HepG2 (cell line): ENCODE measurements at regions not wholly inside any gene's neighbourhood (a gene's known extent, or its start where the extent isn't known, plus 50 kb on each side); places are given as distances from the start of the nearest gene placed in this dataset.

Source experiments
- HNRNPUL1 ChIP-seq: fragments of 200-400 bp; formaldehyde crosslinking; IDR thresholded peaks from 2 replicates; pipeline ENCODE4 v1.6.1; 2017; ENCODE audit warnings: low read depth, mild to moderate bottlenecking, low read length, moderate library complexity
- KDM2A ChIP-seq: sonication (generic); formaldehyde crosslinking; IDR thresholded peaks from 2 replicates; pipeline ENCODE4 v1.4.0; 2020; ENCODE audit warnings: low read depth, missing genetic modification reagents, borderline replicate concordance
- NFE2L1 ChIP-seq: sonication (generic); formaldehyde crosslinking; IDR thresholded peaks from 2 replicates; pipeline ENCODE4 v1.4.0; 2020; ENCODE audit warnings: missing genetic modification reagents, mild to moderate bottlenecking, borderline replicate concordance
- POLR2AphosphoS5 ChIP-seq: IDR thresholded peaks from 2 replicates; pipeline ENCODE4 v1.6.1; 2012; ENCODE audit warnings: low read depth, low read length
- TBX3 ChIP-seq: fragments of 450-650 bp; IDR thresholded peaks from 2 replicates; pipeline ENCODE4 v1.6.1; 2017; ENCODE audit warnings: antibody characterized with exemption, mild to moderate bottlenecking, inconsistent platforms, borderline replicate concordance
- ZNF3 ChIP-seq: IDR thresholded peaks from 2 replicates; pipeline ENCODE4 v1.7.0; 2017; ENCODE audit warnings: inconsistent platforms
- ZNF331 ChIP-seq: sonication (generic); formaldehyde crosslinking; IDR thresholded peaks from 2 replicates; pipeline ENCODE4 v1.4.0; 2020; ENCODE audit warnings: missing genetic modification reagents
- ZNF451 ChIP-seq: sonication (generic); formaldehyde crosslinking; IDR thresholded peaks from 2 replicates; pipeline ENCODE4 v1.5.0; 2020; ENCODE audit warnings: mild to moderate bottlenecking, missing genetic modification reagents

GRCh38 chr2:101628030-101628392, 69.5 kb upstream of the MAP4K4 start:
- TF ChIP-seq KDM2A (CRISPR knock-in tag): no peak
- no peak for TF ChIP-seq ZNF3 (CRISPR knock-in tag)
- no peak for TF ChIP-seq HNRNPUL1
- TF ChIP-seq TBX3: no peak
- TF ChIP-seq ZNF451 (CRISPR knock-in tag): no peak
- TF ChIP-seq POLR2AphosphoS5: no peak
- TF ChIP-seq NFE2L1 (CRISPR knock-in tag): no peak
- no peak for TF ChIP-seq ZNF331 (CRISPR knock-in tag)
